ENCODE measurements at regions not wholly inside any gene's neighbourhood (a gene's known extent, or its start where the extent isn't known, plus 50 kb on each side); places are given as distances from the start of the nearest gene placed in this dataset.

GRCh38 chr1:234539666-234540403 lies 60.9 kb upstream of the TARBP1 start:
- peaks cover 3% of the 10 kb centered on the region; the same call in 1 of the 2 replicates for H3K9me3 ChIP-seq
- no peak overlapping the region for H3K4me3 ChIP-seq
- no peaks in the 10 kb centered on the region for H3K36me3 ChIP-seq
- no peaks in the 10 kb centered on the region for H3K27me3 ChIP-seq
- no peak for DNase-seq

- peaks cover 3% of the 10 kb centered on the region; the same call in 1 of the 2 replicates for H3K9me3 ChIP-seq
- H3K4me3 ChIP-seq: no peak overlapping the region
- H3K36me3 ChIP-seq: no peaks in the 10 kb centered on the region
- no peak for DNase-seq
- no peaks in the 10 kb centered on the region for H3K27me3 ChIP-seq
Observed at GRCh38 chr1:234538930-234539649, 60.1 kb upstream of the TARBP1 start.

- Histone ChIP-seq H3K4me3 (no peak overlapping the region), H3K36me3 (no peaks in the 10 kb centered on the region), H3K9me3 (peaks cover 3% of the 10 kb centered on the region; the same call in 1 of the 2 replicates), H3K27me3 (no peaks in the 10 kb centered on the region)
- no peak for DNase-seq
Observed at GRCh38 chr1:234538062-234538731, 59.2 kb upstream of the TARBP1 start.

- Histone ChIP-seq H3K9me3 (peaks cover 3% of the 10 kb centered on the region; the same call in 1 of the 2 replicates), H3K27me3 (no peaks in the 10 kb centered on the region), H3K36me3 (no peaks in the 10 kb centered on the region), H3K4me3 (no peak overlapping the region)
- DNase-seq: no peak
Observed at GRCh38 chr1:234537236-234537635, 58.3 kb upstream of the TARBP1 start.

- H3K36me3 ChIP-seq: no peaks in the 10 kb centered on the region
Observed at GRCh38 chr1:234536741-234537140, 57.8 kb upstream of the TARBP1 start.

GRCh38 chr1:234535763-234536515 lies 57.0 kb upstream of the TARBP1 start:
- peak; percentile 75 for DNase-seq
- Histone ChIP-seq H3K36me3 (no peaks in the 10 kb centered on the region), H3K4me3 (no peak overlapping the region), H3K27me3 (no peaks in the 10 kb centered on the region), H3K9me3 (no peaks in the 10 kb centered on the region)

More at GRCh38 chr1:234536741-234537140, 57.8 kb upstream of the TARBP1 start:
- Histone ChIP-seq H3K27me3 (no peaks in the 10 kb centered on the region), H3K9me3 (peaks cover under 1% of the 10 kb centered on the region; the same call in 1 of the 2 replicates), H3K4me3 (no peak overlapping the region)
- DNase-seq: no peak

- no peak for DNase-seq
- Histone ChIP-seq H3K36me3 (no peaks in the 10 kb centered on the region), H3K9me3 (no peaks in the 10 kb centered on the region), H3K4me3 (no peak overlapping the region), H3K27me3 (no peaks in the 10 kb centered on the region)
Observed at GRCh38 chr1:234535218-234535617, 56.2 kb upstream of the TARBP1 start.

GRCh38 chr1:234533975-234534876 lies 55.2 kb upstream of the TARBP1 start:
- peak; percentile 98 for DNase-seq
- Histone ChIP-seq H3K4me3 (no peak overlapping the region), H3K36me3 (no peaks in the 10 kb centered on the region), H3K9me3 (no peaks in the 10 kb centered on the region), H3K27me3 (no peaks in the 10 kb centered on the region)

GRCh38 chr1:234533034-234533891 lies 54.3 kb upstream of the TARBP1 start:
- Histone ChIP-seq H3K27me3 (no peaks in the 10 kb centered on the region), H3K9me3 (no peaks in the 10 kb centered on the region), H3K36me3 (no peaks in the 10 kb centered on the region), H3K4me3 (no peak overlapping the region)
- DNase-seq: peak; percentile 93

GRCh38 chr1:234532503-234532922 lies 53.5 kb upstream of the TARBP1 start:
- Histone ChIP-seq H3K36me3 (no peaks in the 10 kb centered on the region), H3K4me3 (no peak overlapping the region)
- no peak for DNase-seq

GRCh38 chr1:234531151-234531635 lies 52.2 kb upstream of the TARBP1 start:
- no peaks in the 10 kb centered on the region for H3K36me3 ChIP-seq
- no peak overlapping the region for H3K4me3 ChIP-seq
- H3K27me3 ChIP-seq: no peaks in the 10 kb centered on the region
- DNase-seq: no peak
- no peaks in the 10 kb centered on the region for H3K9me3 ChIP-seq

More at GRCh38 chr1:234532503-234532922, 53.5 kb upstream of the TARBP1 start:
- Histone ChIP-seq H3K9me3 (no peaks in the 10 kb centered on the region), H3K27me3 (no peaks in the 10 kb centered on the region)

GRCh38 chr1:234530672-234531071 lies 51.7 kb upstream of the TARBP1 start:
- Histone ChIP-seq H3K27me3 (no peaks in the 10 kb centered on the region), H3K9me3 (no peaks in the 10 kb centered on the region), H3K36me3 (no peaks in the 10 kb centered on the region), H3K4me3 (no peak overlapping the region)
- DNase-seq: no peak

- Histone ChIP-seq H3K36me3 (no peaks in the 10 kb centered on the region), H3K4me3 (no peak overlapping the region), H3K9me3 (no peaks in the 10 kb centered on the region), H3K27me3 (no peaks in the 10 kb centered on the region)
- DNase-seq: no peak
Observed at GRCh38 chr1:234529950-234530237, 50.9 kb upstream of the TARBP1 start.

GRCh38 chr1:234529095-234529949 lies 50.3 kb upstream of the TARBP1 start:
- H3K27me3 ChIP-seq: no peaks in the 10 kb centered on the region
- DNase-seq: no peak
- no peaks in the 10 kb centered on the region for H3K9me3 ChIP-seq

More at GRCh38 chr1:234529095-234529949, 50.3 kb upstream of the TARBP1 start:
- no peak overlapping the region for H3K4me3 ChIP-seq
- no peaks in the 10 kb centered on the region for H3K36me3 ChIP-seq
